ENCODE measurements at regions not wholly inside any gene's neighbourhood (a gene's known extent, or its start where the extent isn't known, plus 50 kb on each side); places are given as distances from the start of the nearest gene placed in this dataset.

DNA sequence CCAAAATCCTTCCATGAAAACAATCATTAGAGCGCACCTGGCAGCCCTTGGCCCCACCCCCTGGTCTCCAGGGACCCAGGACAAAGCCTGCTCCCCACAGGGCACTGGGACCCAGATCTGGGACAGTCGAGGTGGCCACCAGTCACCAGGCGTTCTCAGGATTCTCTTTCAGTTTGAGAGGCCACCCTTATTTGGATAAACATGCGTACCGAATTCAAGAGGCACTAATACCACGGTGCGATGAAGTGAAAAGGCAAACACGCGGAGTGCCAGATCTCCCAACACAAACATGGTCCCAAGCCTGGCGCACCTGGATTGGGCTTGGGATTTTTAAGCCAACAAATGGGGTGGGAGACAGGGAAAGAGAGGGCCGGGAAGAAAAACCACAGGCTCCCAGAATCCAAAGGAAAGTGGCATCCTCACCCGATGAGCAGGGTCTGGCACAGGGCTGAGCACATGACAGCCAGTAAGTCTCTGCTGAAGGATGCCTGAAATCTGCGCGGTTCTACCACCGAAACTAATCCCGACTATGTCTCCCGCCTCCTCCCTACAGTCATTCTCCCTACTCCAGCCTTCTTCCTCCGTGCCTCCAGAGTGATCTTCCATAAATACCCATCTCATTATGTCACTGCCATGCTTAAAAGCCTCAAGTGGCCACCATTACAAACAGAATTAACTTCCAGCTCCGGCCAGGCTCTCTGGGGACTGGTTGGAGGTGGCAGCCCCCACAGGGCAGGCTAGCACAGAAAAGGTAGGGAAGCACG is 60.9 kb upstream of the KLHL29 start:
- DNase-seq (ENCODE audit: low spot score) = no peak

- no peak for DNase-seq (ENCODE audit: low spot score)
These were observed 58.6 kb upstream of the KLHL29 start for GRCh38 chr2:23326330-23326729.

GRCh38 chr2:23327416-23327815 is 57.6 kb upstream of the KLHL29 start:
- DNase-seq (ENCODE audit: low spot score) = no peak

DNA sequence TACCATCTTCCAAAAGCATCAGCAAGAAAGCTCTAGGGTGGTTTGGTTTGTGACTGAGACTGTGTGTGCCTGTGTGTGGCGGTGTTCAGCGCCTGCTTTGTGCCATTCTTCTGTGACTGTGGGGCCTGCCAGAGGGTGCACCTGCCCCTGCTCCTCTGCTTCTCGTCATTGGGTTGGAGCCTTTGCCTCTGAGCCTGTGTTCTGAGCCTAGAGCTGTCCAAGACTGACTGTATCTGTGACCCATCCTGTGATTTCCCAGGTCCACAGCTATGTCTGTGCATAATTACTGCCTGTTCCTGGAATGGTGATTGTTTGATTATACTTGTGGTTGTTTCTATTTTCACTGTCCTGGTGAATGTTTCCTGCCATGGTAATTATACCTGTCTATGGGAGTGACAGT is 57.1 kb upstream of the KLHL29 start:
- DNase-seq (ENCODE audit: low spot score) = no peak

DNA sequence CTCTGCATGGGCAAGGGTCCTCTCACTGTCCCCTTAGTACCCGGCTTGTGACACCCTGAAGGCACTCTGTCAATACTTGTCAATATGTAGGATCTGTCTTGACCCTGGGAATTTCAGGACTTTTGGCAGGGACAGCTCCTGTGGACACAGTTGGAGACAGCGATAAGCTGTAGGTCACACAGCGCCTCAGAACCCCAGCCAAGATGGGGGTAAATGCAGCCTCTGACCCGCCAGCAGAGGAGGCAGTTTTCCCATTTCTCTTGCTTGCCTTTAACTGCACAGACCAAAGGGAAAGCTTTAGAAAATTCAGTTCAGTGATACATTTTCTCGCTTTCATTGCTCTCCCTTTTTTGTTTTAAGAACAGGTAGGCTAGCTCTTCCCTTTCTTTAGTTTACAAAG is 54.8 kb upstream of the KLHL29 start:
- DNase-seq (ENCODE audit: low spot score) = no peak
